Cerebellar nuclear complex (tissue), 1 donor: ENCODE measurements at regions not wholly inside any gene's neighbourhood (a gene's known extent, or its start where the extent isn't known, plus 50 kb on each side); places are given as distances from the start of the nearest gene placed in this dataset.
A peak's percentile ranks its signal among the peaks of the same experiment; 100 is the strongest.

ENCODE experiments used
- DNase-seq, 2 experiments: peaks; one replicate each; lab custom pipeline; 2025; lab: John Stamatoyannopoulos, UW

GRCh38 chr2:18133310-18133709 lies 254.8 kb downstream of the KCNS3 start:
- no peak for DNase-seq

GRCh38 chr2:18132697-18133096 lies 254.2 kb downstream of the KCNS3 start:
- no peak for DNase-seq

- DNase-seq: no peak
Measured at GRCh38 chr2:18131761-18132160, 253.3 kb downstream of the KCNS3 start.

GRCh38 chr2:18129348-18129747 lies 250.9 kb downstream of the KCNS3 start:
- no peak for DNase-seq

GRCh38 chr2:18125303-18125702 lies 246.8 kb downstream of the KCNS3 start:
- DNase-seq: no peak

- DNase-seq: peak in 1 of 2 experiments; percentile 7
Measured at GRCh38 chr2:18124116-18124835, 245.8 kb downstream of the KCNS3 start.

GRCh38 chr2:18123577-18123976 lies 245.1 kb downstream of the KCNS3 start:
- no peak for DNase-seq

GRCh38 chr2:18123211-18123570 lies 244.7 kb downstream of the KCNS3 start:
- DNase-seq: no peak

GRCh38 chr2:18122544-18123210 lies 244.2 kb downstream of the KCNS3 start:
- DNase-seq: no peak

GRCh38 chr2:18119883-18120282 lies 241.4 kb downstream of the KCNS3 start:
- no peak for DNase-seq

- no peak for DNase-seq
Measured at GRCh38 chr2:18118703-18119102, 240.2 kb downstream of the KCNS3 start.

GRCh38 chr2:18117592-18117991 lies 239.1 kb downstream of the KCNS3 start:
- no peak for DNase-seq

- no peak for DNase-seq
Measured at GRCh38 chr2:18110222-18110621, 231.8 kb downstream of the KCNS3 start.

GRCh38 chr2:18106841-18107240 lies 228.4 kb downstream of the KCNS3 start:
- DNase-seq: no peak

- DNase-seq: no peak
Measured at GRCh38 chr2:18105929-18106328, 227.5 kb downstream of the KCNS3 start.

GRCh38 chr2:18104595-18105224 lies 226.2 kb downstream of the KCNS3 start:
- DNase-seq: no peak

- no peak for DNase-seq
Measured at GRCh38 chr2:18096836-18097405, 218.5 kb downstream of the KCNS3 start.

- no peak for DNase-seq
Measured at GRCh38 chr2:18094277-18094676, 215.8 kb downstream of the KCNS3 start.

- DNase-seq: no peak
Measured at GRCh38 chr2:18093196-18093595, 214.7 kb downstream of the KCNS3 start.

GRCh38 chr2:18092760-18093159 lies 214.3 kb downstream of the KCNS3 start:
- DNase-seq: no peak

- DNase-seq: no peak
Measured at GRCh38 chr2:18085593-18085992, 207.1 kb downstream of the KCNS3 start.

- DNase-seq: no peak
Measured at GRCh38 chr2:18084376-18084775, 205.9 kb downstream of the KCNS3 start.

GRCh38 chr2:18083806-18084205 lies 205.3 kb downstream of the KCNS3 start:
- DNase-seq: no peak
